ENCODE measurements at regions not wholly inside any gene's neighbourhood (a gene's known extent, or its start where the extent isn't known, plus 50 kb on each side); places are given as distances from the start of the nearest gene placed in this dataset.

DNA sequence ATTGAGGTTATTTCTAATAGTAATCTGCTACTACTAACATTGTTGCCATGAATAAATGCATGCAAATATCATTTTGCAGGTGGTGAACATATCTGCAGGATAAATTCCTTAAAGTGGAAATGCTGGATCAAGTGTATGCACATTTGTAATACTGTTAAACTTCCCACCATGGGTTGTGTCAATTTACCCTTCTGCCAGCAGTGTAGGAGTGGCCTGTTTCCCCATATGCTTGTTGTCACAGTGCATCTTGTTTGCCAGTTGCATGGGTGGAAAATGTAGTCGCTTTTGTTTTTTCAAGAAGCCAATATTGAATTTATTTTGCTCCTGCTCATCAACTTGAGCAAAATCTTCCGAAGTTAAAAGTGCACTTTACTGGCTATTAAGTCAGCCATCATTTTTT is 139.0 kb upstream of the ACKR3 start (continued):
- TF ChIP-seq, protein P1, sequence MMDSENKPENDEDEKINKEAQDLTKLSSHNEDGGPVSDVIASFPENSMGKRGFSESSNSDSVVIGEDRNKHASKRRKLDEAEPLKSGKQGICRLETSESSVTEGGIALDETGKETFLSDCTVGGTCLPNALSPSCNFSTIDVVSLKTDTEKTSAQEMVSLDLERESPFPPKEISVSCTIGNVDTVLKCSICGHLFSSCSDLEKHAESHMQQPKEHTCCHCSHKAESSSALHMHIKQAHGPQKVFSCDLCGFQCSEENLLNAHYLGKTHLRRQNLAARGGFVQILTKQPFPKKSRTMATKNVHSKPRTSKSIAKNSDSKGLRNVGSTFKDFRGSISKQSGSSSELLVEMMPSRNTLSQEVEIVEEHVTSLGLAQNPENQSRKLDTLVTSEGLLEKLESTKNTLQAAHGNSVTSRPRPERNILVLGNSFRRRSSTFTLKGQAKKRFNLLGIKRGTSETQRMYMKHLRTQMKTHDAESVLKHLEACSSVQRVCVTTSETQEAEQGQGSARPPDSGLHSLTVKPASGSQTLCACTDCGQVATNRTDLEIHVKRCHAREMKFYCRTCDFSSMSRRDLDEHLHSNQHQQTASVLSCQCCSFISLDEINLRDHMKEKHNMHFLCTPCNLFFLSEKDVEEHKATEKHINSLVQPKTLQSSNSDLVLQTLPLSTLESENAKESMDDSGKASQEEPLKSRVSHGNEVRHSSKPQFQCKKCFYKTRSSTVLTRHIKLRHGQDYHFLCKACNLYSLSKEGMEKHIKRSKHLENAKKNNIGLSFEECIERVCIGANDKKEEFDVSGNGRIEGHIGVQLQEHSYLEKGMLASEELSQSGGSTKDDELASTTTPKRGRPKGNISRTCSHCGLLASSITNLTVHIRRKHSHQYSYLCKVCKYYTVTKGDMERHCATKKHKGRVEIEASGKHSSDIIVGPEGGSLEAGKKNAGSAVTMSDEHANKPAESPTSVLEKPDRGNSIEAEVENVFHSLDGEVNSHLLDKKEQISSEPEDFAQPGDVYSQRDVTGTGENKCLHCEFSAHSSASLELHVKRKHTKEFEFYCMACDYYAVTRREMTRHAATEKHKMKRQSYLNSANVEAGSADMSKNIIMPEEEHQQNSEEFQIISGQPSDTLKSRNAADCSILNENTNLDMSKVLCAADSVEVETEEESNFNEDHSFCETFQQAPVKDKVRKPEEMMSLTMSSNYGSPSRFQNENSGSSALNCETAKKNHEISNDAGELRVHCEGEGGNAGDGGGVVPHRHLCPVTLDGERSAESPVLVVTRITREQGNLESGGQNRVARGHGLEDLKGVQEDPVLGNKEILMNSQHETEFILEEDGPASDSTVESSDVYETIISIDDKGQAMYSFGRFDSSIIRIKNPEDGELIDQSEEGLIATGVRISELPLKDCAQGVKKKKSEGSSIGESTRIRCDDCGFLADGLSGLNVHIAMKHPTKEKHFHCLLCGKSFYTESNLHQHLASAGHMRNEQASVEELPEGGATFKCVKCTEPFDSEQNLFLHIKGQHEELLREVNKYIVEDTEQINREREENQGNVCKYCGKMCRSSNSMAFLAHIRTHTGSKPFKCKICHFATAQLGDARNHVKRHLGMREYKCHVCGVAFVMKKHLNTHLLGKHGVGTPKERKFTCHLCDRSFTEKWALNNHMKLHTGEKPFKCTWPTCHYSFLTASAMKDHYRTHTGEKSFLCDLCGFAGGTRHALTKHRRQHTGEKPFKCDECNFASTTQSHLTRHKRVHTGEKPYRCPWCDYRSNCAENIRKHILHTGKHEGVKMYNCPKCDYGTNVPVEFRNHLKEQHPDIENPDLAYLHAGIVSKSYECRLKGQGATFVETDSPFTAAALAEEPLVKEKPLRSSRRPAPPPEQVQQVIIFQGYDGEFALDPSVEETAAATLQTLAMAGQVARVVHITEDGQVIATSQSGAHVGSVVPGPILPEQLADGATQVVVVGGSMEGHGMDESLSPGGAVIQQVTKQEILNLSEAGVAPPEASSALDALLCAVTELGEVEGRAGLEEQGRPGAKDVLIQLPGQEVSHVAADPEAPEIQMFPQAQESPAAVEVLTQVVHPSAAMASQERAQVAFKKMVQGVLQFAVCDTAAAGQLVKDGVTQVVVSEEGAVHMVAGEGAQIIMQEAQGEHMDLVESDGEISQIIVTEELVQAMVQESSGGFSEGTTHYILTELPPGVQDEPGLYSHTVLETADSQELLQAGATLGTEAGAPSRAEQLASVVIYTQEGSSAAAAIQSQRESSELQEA (CRISPR knock-in tag; IDR thresholded peaks at IDR 0.05; ENCODE audit: not compliant biosample characterization) = no peak
- TF ChIP-seq, protein P2, sequence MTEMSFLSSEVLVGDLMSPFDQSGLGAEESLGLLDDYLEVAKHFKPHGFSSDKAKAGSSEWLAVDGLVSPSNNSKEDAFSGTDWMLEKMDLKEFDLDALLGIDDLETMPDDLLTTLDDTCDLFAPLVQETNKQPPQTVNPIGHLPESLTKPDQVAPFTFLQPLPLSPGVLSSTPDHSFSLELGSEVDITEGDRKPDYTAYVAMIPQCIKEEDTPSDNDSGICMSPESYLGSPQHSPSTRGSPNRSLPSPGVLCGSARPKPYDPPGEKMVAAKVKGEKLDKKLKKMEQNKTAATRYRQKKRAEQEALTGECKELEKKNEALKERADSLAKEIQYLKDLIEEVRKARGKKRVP (CRISPR knock-in tag; IDR thresholded peaks at IDR 0.05) = no peak

DNA sequence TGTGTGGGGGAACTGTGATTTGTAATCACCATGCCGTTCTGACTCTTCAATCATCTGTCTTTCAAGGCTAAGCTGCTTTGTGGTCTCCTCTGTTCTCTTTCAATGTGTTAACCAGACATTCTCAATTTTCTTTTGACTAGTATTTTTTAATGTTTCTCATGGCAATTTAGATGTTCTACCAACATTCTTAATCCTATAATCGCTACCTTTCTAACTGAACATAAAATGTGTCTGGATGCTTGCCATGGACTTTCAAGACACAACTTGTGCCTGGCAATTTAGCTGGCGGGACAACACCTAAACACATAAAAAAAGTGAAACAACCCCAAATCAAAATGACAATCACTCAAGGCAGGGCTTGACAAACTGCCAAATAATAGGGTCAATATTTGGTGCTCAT is 135.0 kb upstream of the ACKR3 start:
- FAIRE-seq (peak; percentile 30), DNase-seq (ENCODE audit: low spot score) (no peak), ATAC-seq (no peak)
- no peak overlapping the region for H3K27ac ChIP-seq (ENCODE audit: extremely low read length, insufficient read depth, low read length)
- H2AFZ ChIP-seq (ENCODE audit: low read length) = no peak overlapping the region
- in situ Hi-C loops (cut with HindIII; ENCODE audit: extremely low pct_ligation_motif_present, low pct_unique_long_range_greater_than_20kb) = no loop called here
- no peaks in the 10 kb centered on the region for H3K4me1 ChIP-seq (ENCODE audit: insufficient read depth, low read length)
- H3K27me3 ChIP-seq (ENCODE audit: control insufficient read depth in 1 of 2, insufficient read depth in 2 of 2, low read length in 2 of 2) = no peaks in the 10 kb centered on the region
- no peak overlapping the region for H3K4me2 ChIP-seq (ENCODE audit: low read depth, low read length)
- no peaks in the 10 kb centered on the region for H3K9me3 ChIP-seq (ENCODE audit: low read length)
- WGBS (ENCODE audit: low lambda C conversion rate) = 26% methylated on average over 3 of the region's 3 CpGs
- no peak overlapping the region for H3K9ac ChIP-seq (ENCODE audit: insufficient read depth, low read depth, low read length)
- BruUV-seq (replicated peaks) = no TSS peak
- POLR2A ChIA-PET = no interaction called here
- CTCF ChIA-PET (ENCODE audit: low intra/inter-chr PET ratio, low total read pairs) = no interaction called here
- H3K79me2 ChIP-seq (ENCODE audit: insufficient read depth, low read length) = no peaks in the 10 kb centered on the region
- H3K4me3 ChIP-seq (replicated peaks in 1 of 3; ENCODE audit: insufficient read depth in 1 of 3, low read depth in 2 of 3, low read length in 3 of 3) = no peak overlapping the region
- H3K36me3 ChIP-seq (replicated peaks in 1 of 2; ENCODE audit: control insufficient read depth in 1 of 2, insufficient read depth in 2 of 2, low read length in 2 of 2) = no peaks in the 10 kb centered on the region
- H4K20me1 ChIP-seq (ENCODE audit: insufficient read depth, low read length) = no peaks in the 10 kb centered on the region
- intact Hi-C loops (cut with micrococcal nuclease; ENCODE audit: unreplicated experiment) = no loop called here
- TF ChIP-seq HDAC1 (CRISPR knock-in tag; IDR thresholded peaks at IDR 0.05) = no peak
- TF ChIP-seq JUNB (CRISPR knock-in tag; IDR thresholded peaks at IDR 0.05; ENCODE audit: borderline replicate concordance) = no peak
- TF ChIP-seq HNRNPK (IDR thresholded peaks at IDR 0.05; ENCODE audit: low read depth, low read length, poor library complexity, severe bottlenecking) = no peak
- no peak for TF ChIP-seq FOSL2 (CRISPR knock-in tag; IDR thresholded peaks at IDR 0.05)
- no peak for TF ChIP-seq ELF3 (CRISPR knock-in tag; IDR thresholded peaks at IDR 0.05)
- TF ChIP-seq XRCC5 (optimal IDR thresholded peaks at IDR 0.05; ENCODE audit: low read length) = no peak
- TF ChIP-seq RFX5 (IDR thresholded peaks at IDR 0.05; ENCODE audit: low read depth, low read length) = no peak
- TF ChIP-seq MIER3 (CRISPR knock-in tag; IDR thresholded peaks at IDR 0.05; ENCODE audit: borderline replicate concordance) = no peak
- no peak for TF ChIP-seq AGO1 (IDR thresholded peaks at IDR 0.05; ENCODE audit: low read depth, low read length, poor library complexity, severe bottlenecking)
- no peak for TF ChIP-seq ZNF510 (CRISPR knock-in tag; IDR thresholded peaks at IDR 0.05; ENCODE audit: low read depth)
- TF ChIP-seq ZNF644 (CRISPR knock-in tag; IDR thresholded peaks at IDR 0.05; ENCODE audit: low read depth) = no peak
- no peak for TF ChIP-seq NPAS2 (CRISPR knock-in tag; IDR thresholded peaks at IDR 0.05; ENCODE audit: borderline replicate concordance)
- TF ChIP-seq SYNCRIP (IDR thresholded peaks at IDR 0.05; ENCODE audit: insufficient read depth, low read depth, low read length) = no peak
- no peak for TF ChIP-seq ZNF337 (CRISPR knock-in tag; IDR thresholded peaks at IDR 0.05; ENCODE audit: borderline replicate concordance, low read depth)
